Brain microvascular endothelial cell (primary cell): ENCODE measurements at regions not wholly inside any gene's neighbourhood (a gene's known extent, or its start where the extent isn't known, plus 50 kb on each side); places are given as distances from the start of the nearest gene placed in this dataset.

Experiments
- DNase-seq: peaks from one replicate; pipeline ENCODE4 v3.0.0-alpha.2; 2020
- H3K27ac ChIP-seq: fragments of 250-450 bp; sonication (Bioruptor Pico); 2 replicates; pipeline ENCODE4 v1.5.1; 2020; ENCODE audit warnings: mild to moderate bottlenecking, moderate library complexity
- H3K27me3 ChIP-seq: fragments of 250-450 bp; sonication (Bioruptor Pico); replicated peaks from 2 replicates; pipeline ENCODE4 v1.5.1; 2020; ENCODE audit warnings: mild to moderate bottlenecking
- H3K36me3 ChIP-seq: fragments of 250-450 bp; sonication (Bioruptor Pico); replicated peaks from 2 replicates; pipeline ENCODE4 v1.5.1; 2020; ENCODE audit warnings: mild to moderate bottlenecking
- H3K4me3 ChIP-seq: 2 replicates; pipeline ENCODE4 v1.5.1; 2011; ENCODE audit warnings: low read depth, mild to moderate bottlenecking, control low read depth, low read length, moderate library complexity
- in situ Hi-C: cut with HindIII; loops from 2 replicates; pipeline ENCODE4 v1.10.0; 2017; ENCODE audit warnings: low sequenced_read_pairs, low pct_ligation_motif_present
- TF ChIP-seq, protein P1 (sequence below): IDR thresholded peaks from 2 replicates; pipeline ENCODE4 v1.5.1; 2011; ENCODE audit warnings: low read depth, mild to moderate bottlenecking, moderate library complexity, low read length, control low read depth, inconsistent platforms; ENCODE audit errors: missing control alignments

DNA sequence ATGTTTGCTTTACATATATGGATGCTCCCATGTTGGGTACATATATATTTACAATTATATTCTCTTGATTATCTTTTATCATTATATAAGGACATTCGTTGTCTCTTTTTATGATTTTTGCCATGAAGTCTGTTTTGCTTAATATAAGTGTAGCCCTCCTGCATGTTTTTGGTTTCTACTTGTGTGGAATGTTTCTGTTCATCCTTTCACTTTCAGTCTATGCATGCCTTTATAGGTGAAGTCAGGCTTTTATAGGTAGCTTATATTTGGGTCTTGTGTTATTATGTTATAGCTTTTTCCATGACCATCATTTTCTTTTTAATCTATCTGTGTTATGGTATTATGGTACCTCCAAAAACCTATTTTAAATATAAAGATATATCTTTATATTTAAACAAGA, 612.5 kb upstream of the HS3ST5 start:
- TF ChIP-seq, protein P1, sequence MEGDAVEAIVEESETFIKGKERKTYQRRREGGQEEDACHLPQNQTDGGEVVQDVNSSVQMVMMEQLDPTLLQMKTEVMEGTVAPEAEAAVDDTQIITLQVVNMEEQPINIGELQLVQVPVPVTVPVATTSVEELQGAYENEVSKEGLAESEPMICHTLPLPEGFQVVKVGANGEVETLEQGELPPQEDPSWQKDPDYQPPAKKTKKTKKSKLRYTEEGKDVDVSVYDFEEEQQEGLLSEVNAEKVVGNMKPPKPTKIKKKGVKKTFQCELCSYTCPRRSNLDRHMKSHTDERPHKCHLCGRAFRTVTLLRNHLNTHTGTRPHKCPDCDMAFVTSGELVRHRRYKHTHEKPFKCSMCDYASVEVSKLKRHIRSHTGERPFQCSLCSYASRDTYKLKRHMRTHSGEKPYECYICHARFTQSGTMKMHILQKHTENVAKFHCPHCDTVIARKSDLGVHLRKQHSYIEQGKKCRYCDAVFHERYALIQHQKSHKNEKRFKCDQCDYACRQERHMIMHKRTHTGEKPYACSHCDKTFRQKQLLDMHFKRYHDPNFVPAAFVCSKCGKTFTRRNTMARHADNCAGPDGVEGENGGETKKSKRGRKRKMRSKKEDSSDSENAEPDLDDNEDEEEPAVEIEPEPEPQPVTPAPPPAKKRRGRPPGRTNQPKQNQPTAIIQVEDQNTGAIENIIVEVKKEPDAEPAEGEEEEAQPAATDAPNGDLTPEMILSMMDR, result no peak
- Histone ChIP-seq H3K27ac (no peak overlapping the region), H3K27me3 (no peaks in the 10 kb centered on the region), H3K4me3 (no peak overlapping the region), H3K36me3 (no peaks in the 10 kb centered on the region)
- in situ Hi-C loops, result no loop called here
- no peak for DNase-seq

DNA sequence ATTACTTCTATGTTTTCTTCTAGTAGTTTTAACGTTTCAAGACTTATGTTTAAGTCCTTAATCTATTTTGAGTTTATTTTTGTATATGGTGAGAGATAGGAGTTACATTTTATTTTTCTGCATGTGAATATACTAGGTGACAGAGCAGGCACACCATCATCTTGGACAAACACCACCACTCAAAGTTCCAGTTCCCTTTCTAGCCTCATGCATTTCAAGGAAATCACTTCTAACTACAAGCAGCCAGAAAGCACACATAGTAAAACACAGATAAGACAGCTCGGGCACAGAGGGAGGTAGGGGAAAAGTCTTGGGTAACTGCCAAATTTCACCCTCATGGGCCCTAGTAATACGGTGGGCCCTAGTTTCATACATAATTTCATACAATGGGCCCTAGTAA, 609.4 kb upstream of the HS3ST5 start:
- Histone ChIP-seq H3K36me3 (no peaks in the 10 kb centered on the region), H3K4me3 (no peak overlapping the region), H3K27ac (no peak overlapping the region), H3K27me3 (no peaks in the 10 kb centered on the region)
- no peak for DNase-seq
- TF ChIP-seq, protein P1, result no peak
- in situ Hi-C loops, result no loop called here

DNA sequence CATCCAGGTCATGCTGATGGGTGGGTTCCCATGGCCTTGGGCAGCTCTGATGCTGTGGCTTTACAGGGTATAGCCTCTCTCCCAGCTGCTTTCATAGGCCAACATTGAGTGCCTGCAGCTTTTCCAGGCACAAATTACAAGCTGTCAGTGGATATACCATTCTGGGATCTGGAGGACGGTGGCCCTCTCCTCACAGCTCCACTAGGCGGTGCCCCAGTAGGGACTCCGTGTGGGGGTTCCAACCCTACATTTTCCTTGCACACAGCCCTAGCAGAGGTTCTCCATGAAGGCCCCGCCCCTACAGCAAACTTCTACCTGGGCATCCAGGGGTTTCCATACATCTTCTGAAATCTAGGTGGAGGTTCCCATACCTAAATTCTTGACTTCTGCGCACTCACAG, 602.6 kb upstream of the HS3ST5 start:
- in situ Hi-C loops, result no loop called here
- Histone ChIP-seq H3K27ac (no peak overlapping the region), H3K27me3 (no peaks in the 10 kb centered on the region), H3K4me3 (no peak overlapping the region), H3K36me3 (no peaks in the 10 kb centered on the region)
- DNase-seq, result no peak
- TF ChIP-seq, protein P1, result no peak

DNA sequence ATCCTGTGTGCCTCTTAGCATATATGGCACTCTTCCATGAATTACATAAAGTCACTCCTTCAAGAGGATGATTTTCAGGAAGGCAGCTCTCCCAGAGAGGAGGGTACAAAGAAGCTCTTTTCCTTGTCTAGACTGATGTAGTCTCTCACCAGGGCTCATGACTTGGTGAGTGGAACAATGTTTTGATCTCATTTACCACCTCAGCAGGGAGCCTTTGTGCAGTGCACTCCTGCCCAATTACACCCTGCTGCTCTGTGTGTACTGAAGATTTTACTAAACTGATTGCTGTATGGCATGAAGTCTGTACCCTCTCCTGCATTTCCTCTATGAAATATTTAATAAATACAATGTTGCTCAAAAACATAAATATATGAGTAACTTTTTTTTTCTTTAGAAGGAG, 598.3 kb upstream of the HS3ST5 start:
- TF ChIP-seq, protein P1, result no peak
- in situ Hi-C loops, result no loop called here
- H3K36me3 ChIP-seq, result no peaks in the 10 kb centered on the region
- DNase-seq, result no peak
- no peaks in the 10 kb centered on the region for H3K27me3 ChIP-seq
- no peak overlapping the region for H3K27ac ChIP-seq
- no peak overlapping the region for H3K4me3 ChIP-seq

DNA sequence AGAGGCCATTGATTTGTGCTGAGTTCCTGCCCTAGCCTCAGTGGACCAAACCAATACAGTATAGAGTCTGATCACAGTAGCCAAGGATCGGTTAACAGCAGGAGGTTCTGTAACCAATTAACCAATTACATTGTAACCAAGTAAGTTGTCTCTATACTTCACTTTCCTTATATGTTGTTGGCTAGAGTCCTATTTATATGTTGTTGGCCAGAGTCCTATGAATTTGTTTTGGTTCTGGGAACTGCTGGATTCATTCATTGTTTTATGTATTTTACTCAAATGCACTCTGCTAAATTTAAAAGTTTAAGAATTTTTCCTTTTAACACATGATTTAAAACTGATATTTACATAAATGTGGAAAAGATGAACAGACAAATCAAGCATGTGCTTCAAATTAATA, 597.4 kb upstream of the HS3ST5 start:
- Histone ChIP-seq H3K27me3 (no peaks in the 10 kb centered on the region), H3K4me3 (no peak overlapping the region), H3K36me3 (no peaks in the 10 kb centered on the region), H3K27ac (no peak overlapping the region)
- TF ChIP-seq, protein P1, result no peak
- in situ Hi-C loops, result no loop called here
- DNase-seq, result no peak

DNA sequence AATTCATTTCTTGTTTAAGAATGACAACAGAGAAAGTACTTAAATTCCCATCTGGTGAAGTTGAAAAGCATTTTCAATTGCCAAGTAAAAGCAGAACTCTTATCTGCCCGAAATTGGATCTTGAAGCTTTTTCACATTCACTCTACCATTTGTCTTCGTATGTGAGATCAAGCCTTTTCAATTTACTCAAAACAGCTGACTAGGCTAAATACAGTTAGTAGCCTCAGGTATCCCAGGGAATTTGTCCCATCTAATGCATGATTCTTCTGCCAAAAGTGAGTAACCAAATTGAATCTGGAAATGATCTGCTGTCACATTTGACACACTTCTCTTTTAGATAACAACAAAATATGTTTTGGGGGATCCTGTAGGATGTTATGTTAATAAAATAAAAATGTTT, 596.8 kb upstream of the HS3ST5 start:
- no peak for DNase-seq
- H3K36me3 ChIP-seq, result no peaks in the 10 kb centered on the region
- H3K27ac ChIP-seq, result no peak overlapping the region
- no peak overlapping the region for H3K4me3 ChIP-seq
- no peaks in the 10 kb centered on the region for H3K27me3 ChIP-seq
- in situ Hi-C loops, result no loop called here
- TF ChIP-seq, protein P1, result no peak
